ENCODE measurements at regions not wholly inside any gene's neighbourhood (a gene's known extent, or its start where the extent isn't known, plus 50 kb on each side); places are given as distances from the start of the nearest gene placed in this dataset.

GRCh38 chr18:78726326-78727056 lies 253.1 kb upstream of the SALL3 start:
- no peak for DNase-seq

- DNase-seq, result no peak
These were observed 252.4 kb upstream of the SALL3 start for GRCh38 chr18:78727057-78727739.

- no peak for DNase-seq
These were observed 251.5 kb upstream of the SALL3 start for GRCh38 chr18:78727877-78728783.

- DNase-seq, result no peak
These were observed 250.7 kb upstream of the SALL3 start for GRCh38 chr18:78728784-78729467.

- DNase-seq, result no peak
These were observed 249.1 kb upstream of the SALL3 start for GRCh38 chr18:78730546-78730945.

GRCh38 chr18:78731016-78731397 lies 248.6 kb upstream of the SALL3 start:
- DNase-seq, result no peak

GRCh38 chr18:78731398-78732032 lies 248.1 kb upstream of the SALL3 start:
- DNase-seq, result no peak

GRCh38 chr18:78732273-78733210 lies 247.1 kb upstream of the SALL3 start:
- no peak for DNase-seq

- no peak for DNase-seq
These were observed 245.6 kb upstream of the SALL3 start for GRCh38 chr18:78733762-78734613.

GRCh38 chr18:78734614-78734945 lies 245.0 kb upstream of the SALL3 start:
- DNase-seq, result no peak

GRCh38 chr18:78735131-78736014 lies 244.2 kb upstream of the SALL3 start:
- DNase-seq, result no peak

GRCh38 chr18:78736015-78736690 lies 243.5 kb upstream of the SALL3 start:
- no peak for DNase-seq

GRCh38 chr18:78737006-78737915 lies 242.4 kb upstream of the SALL3 start:
- DNase-seq, result no peak

- DNase-seq, result no peak
These were observed 241.4 kb upstream of the SALL3 start for GRCh38 chr18:78738076-78738690.

GRCh38 chr18:78739115-78739514 lies 240.5 kb upstream of the SALL3 start:
- no peak for DNase-seq

GRCh38 chr18:78739882-78740677 lies 239.5 kb upstream of the SALL3 start:
- no peak for DNase-seq

All from CD4-positive, alpha-beta T cell treated with Interleukin-6 for 4 hours (primary cell).